HG03378 (cell line): ENCODE measurements at regions not wholly inside any gene's neighbourhood (a gene's known extent, or its start where the extent isn't known, plus 50 kb on each side); places are given as distances from the start of the nearest gene placed in this dataset.
"Not testable (repeated sequence)": the region's sequence is repeated elsewhere in the genome, so short reads cannot be mapped to it uniquely, and the experiment has no call there.

Experiments
- ATAC-seq: cut with Tn5 transposase; IDR thresholded peaks from one replicate; pipeline ENCODE4 v1.9.1; 2021; ENCODE audit warnings: mild to moderate bottlenecking, moderate library complexity; ENCODE audit not compliant: unreplicated experiment

DNA sequence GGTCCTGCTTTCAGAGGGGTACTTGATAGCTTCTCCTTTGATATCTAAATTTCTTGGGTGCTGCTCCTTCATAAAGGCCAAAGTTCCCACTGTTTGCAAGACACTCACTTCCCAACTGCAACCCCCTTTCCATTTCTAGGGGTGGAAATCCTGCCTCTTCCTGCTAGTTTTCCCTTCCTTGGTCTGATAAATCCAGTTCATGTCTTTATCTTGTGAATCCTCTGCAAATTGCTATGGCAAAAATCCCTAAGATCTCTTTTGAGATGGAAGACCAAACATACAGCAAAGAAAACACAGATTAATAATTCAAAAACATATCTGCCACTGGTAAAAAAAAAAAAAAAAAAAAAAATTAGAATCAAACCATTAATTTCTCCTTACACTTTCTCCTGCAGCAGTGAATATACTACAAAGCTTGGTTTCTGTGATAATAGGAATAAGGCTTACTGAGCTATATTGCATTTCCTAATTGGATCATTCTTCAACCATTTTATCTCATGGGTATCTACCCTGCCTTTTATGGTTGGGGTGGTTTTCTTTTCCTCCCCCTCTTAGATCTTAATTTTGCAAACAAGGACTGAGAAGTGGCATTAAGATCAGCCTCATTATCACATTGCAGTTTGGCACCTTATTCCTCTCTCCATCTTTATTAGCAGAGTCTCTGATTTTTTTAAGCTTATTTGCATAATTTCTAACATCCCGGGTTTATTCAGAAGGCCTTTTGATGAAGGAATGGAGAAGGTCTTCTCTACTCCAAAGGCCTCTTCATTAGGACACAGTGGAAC lies 439.1 kb downstream of the XYLT1 start:
- ATAC-seq: no peak

DNA sequence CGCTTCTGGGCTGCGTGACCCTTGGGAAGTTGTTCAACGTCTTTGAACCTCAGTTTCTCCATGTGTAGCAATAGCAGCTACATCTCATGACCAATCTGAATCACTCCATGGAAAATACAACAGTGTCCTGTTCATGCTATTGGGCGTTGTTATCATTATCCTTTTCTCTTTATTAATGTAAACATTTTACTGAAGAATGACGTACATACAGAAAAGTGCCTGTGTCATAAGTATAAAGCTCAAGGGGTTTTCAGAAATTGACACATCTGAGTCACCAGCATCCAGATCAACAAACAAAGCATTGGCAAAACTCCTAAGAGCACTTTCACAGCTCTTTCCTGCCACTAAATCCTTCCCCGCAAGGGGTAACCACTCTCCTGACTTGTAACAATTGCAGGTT lies 438.4 kb downstream of the XYLT1 start:
- no peak for ATAC-seq

DNA sequence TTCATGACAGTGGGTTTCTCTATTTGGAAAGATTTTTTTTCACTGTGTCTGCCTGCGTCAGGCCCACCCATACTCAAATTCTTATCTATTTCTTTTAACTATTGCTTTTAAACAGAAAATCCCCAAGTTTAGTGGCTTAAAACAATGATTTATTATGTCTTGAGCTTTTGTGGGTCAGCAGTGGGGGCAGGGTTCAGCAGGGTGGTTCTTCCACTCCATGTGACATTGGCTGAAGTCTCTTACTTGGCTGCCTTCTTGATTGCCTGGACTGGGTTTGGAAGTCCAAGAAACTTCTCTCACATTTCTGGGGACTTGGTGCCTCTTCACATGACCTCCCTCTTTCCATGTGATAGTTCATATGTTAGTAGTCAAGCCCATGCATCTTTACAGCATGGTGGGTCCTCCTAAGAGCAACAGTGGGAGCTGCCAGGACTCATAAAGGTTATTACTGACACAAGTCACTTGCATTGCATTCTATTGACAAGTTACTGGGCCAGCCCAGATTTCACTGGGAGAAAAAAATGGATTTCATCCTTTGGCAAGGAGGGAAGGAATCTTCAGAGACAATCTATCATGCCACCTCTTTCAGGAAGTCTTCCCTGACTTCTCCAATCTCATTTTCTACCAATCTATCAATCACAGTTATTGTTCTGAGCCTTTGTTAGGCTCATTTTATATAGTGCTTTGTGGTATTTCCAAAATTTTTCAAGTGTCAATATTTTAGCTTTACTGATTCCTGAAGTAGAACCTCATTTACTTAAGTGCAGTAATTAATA lies 436.1 kb downstream of the XYLT1 start:
- no peak for ATAC-seq

DNA sequence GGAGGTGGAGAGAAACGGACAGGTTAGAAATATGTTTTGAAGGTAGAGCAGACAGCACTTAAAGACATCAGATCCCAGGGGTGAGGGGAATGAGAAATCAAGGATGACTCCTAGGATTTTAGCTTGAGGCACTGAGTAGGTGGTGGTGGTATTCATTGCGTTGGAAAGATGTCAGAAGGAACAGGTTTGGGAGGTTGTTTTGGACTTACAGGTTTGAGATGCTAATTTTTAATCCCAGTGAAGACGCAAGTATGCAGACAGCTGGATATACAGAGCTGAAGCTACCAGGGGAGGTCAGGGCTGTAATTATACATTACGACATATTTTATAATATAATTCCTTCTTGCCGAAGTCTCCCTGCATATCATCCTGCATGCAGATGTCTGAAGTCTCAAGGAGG lies 433.3 kb downstream of the XYLT1 start:
- no peak for ATAC-seq

DNA sequence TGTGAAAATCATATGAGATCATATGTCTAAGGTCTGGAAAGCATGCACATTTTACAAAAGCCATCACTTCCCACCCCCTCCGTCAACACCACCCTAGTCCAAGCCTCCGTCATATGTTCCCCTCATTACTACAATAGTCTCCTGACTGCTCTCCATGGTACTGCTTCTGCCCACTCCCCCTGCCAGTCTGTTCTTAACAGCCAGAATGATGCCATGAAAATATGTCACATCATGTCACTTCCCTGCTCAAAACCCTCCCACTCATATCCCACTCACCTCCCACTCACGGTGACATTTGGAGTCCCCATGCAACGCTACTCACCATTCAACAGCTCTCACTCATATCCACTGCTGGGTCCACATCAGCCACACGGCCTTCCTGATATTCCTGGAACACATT lies 432.3 kb downstream of the XYLT1 start:
- ATAC-seq: no peak

DNA sequence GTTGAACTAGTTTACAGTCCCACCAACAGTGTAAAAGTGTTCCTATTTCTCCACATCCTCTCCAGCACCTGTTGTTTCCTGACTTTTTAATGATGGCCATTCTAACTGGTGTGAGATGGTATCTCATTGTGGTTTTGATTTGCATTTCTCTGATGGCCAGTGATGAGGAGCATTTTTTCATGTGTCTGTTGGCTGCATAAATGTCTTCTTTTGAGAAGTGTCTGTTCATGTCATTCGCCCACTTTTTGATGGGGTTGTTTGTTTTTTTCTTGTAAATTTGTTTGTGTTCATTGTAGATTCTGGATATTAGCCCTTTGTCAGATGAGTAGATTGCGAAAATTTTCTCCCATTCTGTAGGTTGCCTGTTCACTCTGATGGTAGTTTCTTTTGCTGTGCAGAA lies 421.7 kb downstream of the XYLT1 start:
- ATAC-seq: not testable (repeated sequence)

DNA sequence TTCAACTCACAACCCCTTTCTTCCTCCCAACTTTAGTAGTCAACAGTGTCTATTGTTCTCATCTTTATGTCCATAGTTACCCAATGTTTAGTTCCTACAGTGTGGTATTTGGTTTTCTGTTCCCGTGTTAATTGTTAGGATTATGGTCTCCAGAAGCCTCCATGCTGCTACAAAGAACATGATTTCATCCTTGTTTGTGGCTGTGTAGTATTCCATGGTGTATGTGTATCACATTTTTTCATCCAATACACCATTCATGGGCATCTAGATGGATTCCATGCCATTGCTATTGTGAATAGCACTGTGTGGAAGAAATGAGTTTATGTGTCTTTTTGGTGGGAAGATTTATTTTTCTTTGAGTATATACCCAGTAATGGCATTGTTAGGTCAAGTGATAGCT lies 420.3 kb downstream of the XYLT1 start:
- ATAC-seq: no peak
